HL-60 (cell line): ENCODE measurements at regions not wholly inside any gene's neighbourhood (a gene's known extent, or its start where the extent isn't known, plus 50 kb on each side); places are given as distances from the start of the nearest gene placed in this dataset.
"Not testable (repeated sequence)": the region's sequence is repeated elsewhere in the genome, so short reads cannot be mapped to it uniquely, and the experiment has no call there.

Experiments
- DNase-seq, 2 experiments: peaks; one replicate each; pipeline ENCODE4 v3.0.0-alpha.2; 2010 to 2020; ENCODE audit warnings: low read depth in 1 of 2, low spot score in 1 of 2
- H3K27ac ChIP-seq: fragments of 250-450 bp; sonication (Bioruptor Pico); replicated peaks from 2 replicates; pipeline ENCODE4 v1.5.1; 2020; ENCODE audit warnings: mild to moderate bottlenecking, moderate library complexity
- H3K27me3 ChIP-seq: fragments of 250-450 bp; sonication (Bioruptor Pico); 2 replicates; pipeline ENCODE4 v1.5.1; 2021; ENCODE audit warnings: mild to moderate bottlenecking, moderate library complexity; ENCODE audit not compliant: insufficient read depth, poor library complexity, severe bottlenecking
- H3K4me3 ChIP-seq: replicated peaks from 2 replicates; pipeline ENCODE4 v1.5.1; 2011; ENCODE audit warnings: mild to moderate bottlenecking, control low read depth, low read length; ENCODE audit not compliant: insufficient read depth
- CTCF ChIP-seq: IDR thresholded peaks from one replicate; pipeline ENCODE4 v1.5.1; 2011; ENCODE audit warnings: low read length, control low read depth, inconsistent platforms; ENCODE audit not compliant: insufficient read depth
- GABPA ChIP-seq: IDR thresholded peaks from 2 replicates; pipeline ENCODE4 v1.6.1; 2012; ENCODE audit warnings: low read depth
- POLR2AphosphoS5 ChIP-seq: IDR thresholded peaks from 2 replicates; pipeline ENCODE4 v1.6.1; 2012; ENCODE audit warnings: low read depth
- REST ChIP-seq: IDR thresholded peaks from 2 replicates; pipeline ENCODE4 v1.6.1; 2012; ENCODE audit warnings: low read depth; ENCODE audit not compliant: insufficient replicate concordance
- SPI1 ChIP-seq: IDR thresholded peaks from 2 replicates; pipeline ENCODE4 v1.6.1; 2012; ENCODE audit warnings: low read depth, mild to moderate bottlenecking, borderline replicate concordance

- Histone ChIP-seq H3K27me3 (no peaks in the 10 kb centered on the region), H3K27ac (no peak overlapping the region), H3K4me3 (no peak overlapping the region)
- no peak for TF ChIP-seq REST
- no peak for TF ChIP-seq GABPA
- no peak for TF ChIP-seq CTCF
- TF ChIP-seq SPI1 = no peak
- no peak for TF ChIP-seq POLR2AphosphoS5
- no peak for DNase-seq
Measured at GRCh38 chr9:71270554-71270953, 149.1 kb upstream of the TRPM3 start.

- no peak for DNase-seq
- TF ChIP-seq REST (no peak), POLR2AphosphoS5 (no peak), GABPA (no peak), CTCF (no peak), SPI1 (no peak)
Measured at GRCh38 chr9:71269859-71270258, 148.4 kb upstream of the TRPM3 start.

GRCh38 chr9:71268871-71269635 is 147.6 kb upstream of the TRPM3 start:
- no peak overlapping the region for H3K4me3 ChIP-seq
- no peak for TF ChIP-seq SPI1
- no peak for DNase-seq
- H3K27me3 ChIP-seq = no peaks in the 10 kb centered on the region
- no peak overlapping the region for H3K27ac ChIP-seq

More at GRCh38 chr9:71269859-71270258, 148.4 kb upstream of the TRPM3 start:
- H3K27ac ChIP-seq = no peak overlapping the region
- no peaks in the 10 kb centered on the region for H3K27me3 ChIP-seq
- H3K4me3 ChIP-seq = no peak overlapping the region

GRCh38 chr9:71263451-71263850 is 142.0 kb upstream of the TRPM3 start:
- no peak overlapping the region for H3K4me3 ChIP-seq
- no peak for DNase-seq
- TF ChIP-seq CTCF (no peak), SPI1 (no peak), POLR2AphosphoS5 (no peak), GABPA (no peak), REST (no peak)

GRCh38 chr9:71260419-71260818 is 139.0 kb upstream of the TRPM3 start:
- H3K4me3 ChIP-seq, DNase-seq, H3K27me3 ChIP-seq, H3K27ac ChIP-seq: not testable (repeated sequence)

More at GRCh38 chr9:71263451-71263850, 142.0 kb upstream of the TRPM3 start:
- H3K27ac ChIP-seq = no peak overlapping the region
- H3K27me3 ChIP-seq = no peaks in the 10 kb centered on the region
